OCI-LY1 (cell line): ENCODE measurements at regions not wholly inside any gene's neighbourhood (a gene's known extent, or its start where the extent isn't known, plus 50 kb on each side); places are given as distances from the start of the nearest gene placed in this dataset.

Source experiments
- H2AFZ ChIP-seq: fragments of 200-600 bp; sonication (generic), shearing (Covaris generic); 2 replicates; pipeline ENCODE4 v1.6.0; 2014; ENCODE audit warnings: antibody characterized with exemption, mild to moderate bottlenecking, low read length
- H3F3A ChIP-seq: fragments of 200-600 bp; sonication (generic), shearing (Covaris generic); 2 replicates; pipeline ENCODE4 v1.6.0; 2014; ENCODE audit warnings: mild to moderate bottlenecking, antibody characterized with exemption, low read length, moderate library complexity; ENCODE audit not compliant: insufficient read depth
- H3K27ac ChIP-seq: fragments of 200-600 bp; sonication (generic); 2 replicates; pipeline ENCODE4 v1.5.1; 2014; ENCODE audit warnings: low read length, mixed run types, mild to moderate bottlenecking, low read depth; ENCODE audit not compliant: poor library complexity, severe bottlenecking
- H3K27me3 ChIP-seq: fragments of 200-600 bp; sonication (generic); 2 replicates; pipeline ENCODE4 v1.6.0; 2014; ENCODE audit warnings: antibody characterized with exemption, mild to moderate bottlenecking, low read length, moderate library complexity; ENCODE audit not compliant: insufficient read depth
- H3K36me3 ChIP-seq: fragments of 200-600 bp; sonication (generic); 2 replicates; pipeline ENCODE4 v1.6.1; 2014; ENCODE audit warnings: mild to moderate bottlenecking, antibody characterized with exemption, low read length, moderate library complexity, mixed read lengths; ENCODE audit not compliant: insufficient read depth
- H3K4me1 ChIP-seq: fragments of 200-600 bp; sonication (generic); 2 replicates; pipeline ENCODE4 v1.5.1; 2014; ENCODE audit warnings: mild to moderate bottlenecking, low read length, moderate library complexity; ENCODE audit not compliant: insufficient read depth, severe bottlenecking
- H3K4me2 ChIP-seq: fragments of 200-600 bp; sonication (generic), shearing (Covaris generic); 2 replicates; pipeline ENCODE4 v1.6.1; 2014; ENCODE audit warnings: low read length
- H3K4me3 ChIP-seq: fragments of 200-600 bp; sonication (generic); 2 replicates; pipeline ENCODE4 v1.5.1; 2014; ENCODE audit warnings: low read length, low read depth, mild to moderate bottlenecking, mixed read lengths; ENCODE audit not compliant: poor library complexity, severe bottlenecking
- H3K79me2 ChIP-seq: fragments of 200-600 bp; shearing (Covaris generic); 2 replicates; pipeline ENCODE4 v1.6.1; 2016; ENCODE audit warnings: mixed run types, low read length, mixed read lengths; ENCODE audit not compliant: insufficient read depth
- H3K9ac ChIP-seq: fragments of 200-600 bp; sonication (generic), shearing (Covaris generic); 2 replicates; pipeline ENCODE4 v1.6.1; 2014; ENCODE audit warnings: mild to moderate bottlenecking, low read length, mixed read lengths
- H3K9me2 ChIP-seq: fragments of 200-600 bp; sonication (generic), shearing (Covaris generic); 2 replicates; pipeline ENCODE4 v1.6.1; 2014; ENCODE audit warnings: low read depth, mild to moderate bottlenecking, low read length, mixed read lengths
- H3K9me3 ChIP-seq: fragments of 200-600 bp; shearing (Covaris generic); 2 replicates; pipeline ENCODE4 v1.6.1; 2014; ENCODE audit warnings: low read length, mixed read lengths
- H4K20me1 ChIP-seq: fragments of 200-600 bp; sonication (generic), shearing (Covaris generic); 2 replicates; pipeline ENCODE4 v1.6.0; 2016; ENCODE audit warnings: mild to moderate bottlenecking, low read length; ENCODE audit not compliant: insufficient read depth
- CTCF ChIP-seq: fragments of 200-600 bp; sonication (generic), shearing (Covaris generic); IDR thresholded peaks from 2 replicates; pipeline ENCODE4 v1.5.1; 2017; ENCODE audit warnings: mild to moderate bottlenecking, antibody characterized with exemption, low read length, moderate library complexity, mixed read lengths
- EZH2 ChIP-seq: fragments of 200-600 bp; sonication (generic), shearing (Covaris generic); IDR thresholded peaks from 2 replicates; pipeline ENCODE4 v1.8.0; 2017; ENCODE audit warnings: borderline replicate concordance, mixed run types, mild to moderate bottlenecking, antibody characterized with exemption, low read length, moderate library complexity, mixed read lengths

- H3K4me1 ChIP-seq = no peaks in the 10 kb centered on the region
- H4K20me1 ChIP-seq = no peaks in the 10 kb centered on the region
- TF ChIP-seq CTCF (no peak), EZH2 (no peak)
- H3K79me2 ChIP-seq = no peaks in the 10 kb centered on the region
- H3K27me3 ChIP-seq = no peaks in the 10 kb centered on the region
- no peak overlapping the region for H3K4me2 ChIP-seq
- H3K9ac ChIP-seq = no peak overlapping the region
- no peak overlapping the region for H2AFZ ChIP-seq
- no peaks in the 10 kb centered on the region for H3K9me3 ChIP-seq
- no peak overlapping the region for H3K4me3 ChIP-seq
- no peaks in the 10 kb centered on the region for H3K36me3 ChIP-seq
- no peak overlapping the region for H3K27ac ChIP-seq
- no peaks in the 10 kb centered on the region for H3K9me2 ChIP-seq
- no peaks in the 10 kb centered on the region for H3F3A ChIP-seq
Observed at GRCh38 chr2:147224070-147224469, 620.8 kb upstream of the ACVR2A start.

GRCh38 chr2:147223553-147224060 lies 621.2 kb upstream of the ACVR2A start:
- no peak overlapping the region for H2AFZ ChIP-seq
- no peak overlapping the region for H3K4me3 ChIP-seq
- no peaks in the 10 kb centered on the region for H3K27me3 ChIP-seq
- H3K4me1 ChIP-seq = no peaks in the 10 kb centered on the region
- H3K4me2 ChIP-seq = no peak overlapping the region
- TF ChIP-seq EZH2 (no peak), CTCF (no peak)
- no peak overlapping the region for H3K27ac ChIP-seq
- no peaks in the 10 kb centered on the region for H3K79me2 ChIP-seq
- no peaks in the 10 kb centered on the region for H3K9me2 ChIP-seq
- H4K20me1 ChIP-seq = no peaks in the 10 kb centered on the region
- no peaks in the 10 kb centered on the region for H3F3A ChIP-seq
- no peaks in the 10 kb centered on the region for H3K36me3 ChIP-seq
- no peaks in the 10 kb centered on the region for H3K9me3 ChIP-seq
- H3K9ac ChIP-seq = no peak overlapping the region

- H3K9me3 ChIP-seq = no peaks in the 10 kb centered on the region
- H4K20me1 ChIP-seq = no peaks in the 10 kb centered on the region
- H3K9me2 ChIP-seq = no peaks in the 10 kb centered on the region
- no peak overlapping the region for H3K9ac ChIP-seq
- no peaks in the 10 kb centered on the region for H3K79me2 ChIP-seq
- H3K4me1 ChIP-seq = no peaks in the 10 kb centered on the region
- no peaks in the 10 kb centered on the region for H3F3A ChIP-seq
- H3K27me3 ChIP-seq = no peaks in the 10 kb centered on the region
- no peaks in the 10 kb centered on the region for H3K36me3 ChIP-seq
- no peak overlapping the region for H2AFZ ChIP-seq
- H3K27ac ChIP-seq = no peak overlapping the region
- TF ChIP-seq EZH2 (no peak), CTCF (no peak)
- H3K4me3 ChIP-seq = no peak overlapping the region
- H3K4me2 ChIP-seq = no peak overlapping the region
Observed at GRCh38 chr2:147223119-147223518, 621.7 kb upstream of the ACVR2A start.
